GM06990 (cell line): ENCODE measurements at regions not wholly inside any gene's neighbourhood (a gene's known extent, or its start where the extent isn't known, plus 50 kb on each side); places are given as distances from the start of the nearest gene placed in this dataset.

Source experiments
- DNase-seq: peaks from one replicate; pipeline ENCODE4 v3.0.0-alpha.2; 2011; ENCODE audit not compliant: insufficient read length; ENCODE audit errors: extremely low read depth
- H3K27me3 ChIP-seq: replicated peaks from 2 replicates; pipeline ENCODE4 v1.6.0; 2011; ENCODE audit warnings: low read length; ENCODE audit not compliant: control insufficient read depth, insufficient read depth
- H3K36me3 ChIP-seq: 2 replicates; pipeline ENCODE4 v1.5.1; 2011; ENCODE audit warnings: low read length; ENCODE audit not compliant: control insufficient read depth, insufficient read depth
- H3K4me3 ChIP-seq: replicated peaks from 2 replicates; pipeline ENCODE4 v1.5.1; 2011; ENCODE audit warnings: low read depth, mild to moderate bottlenecking, control low read depth, low read length
- TF ChIP-seq, protein P1 (sequence below): IDR thresholded peaks from 2 replicates; pipeline ENCODE4 v1.5.1; 2011; ENCODE audit warnings: low read length, control low read depth, mild to moderate bottlenecking, inconsistent platforms; ENCODE audit not compliant: insufficient read depth, poor library complexity, severe bottlenecking

DNA sequence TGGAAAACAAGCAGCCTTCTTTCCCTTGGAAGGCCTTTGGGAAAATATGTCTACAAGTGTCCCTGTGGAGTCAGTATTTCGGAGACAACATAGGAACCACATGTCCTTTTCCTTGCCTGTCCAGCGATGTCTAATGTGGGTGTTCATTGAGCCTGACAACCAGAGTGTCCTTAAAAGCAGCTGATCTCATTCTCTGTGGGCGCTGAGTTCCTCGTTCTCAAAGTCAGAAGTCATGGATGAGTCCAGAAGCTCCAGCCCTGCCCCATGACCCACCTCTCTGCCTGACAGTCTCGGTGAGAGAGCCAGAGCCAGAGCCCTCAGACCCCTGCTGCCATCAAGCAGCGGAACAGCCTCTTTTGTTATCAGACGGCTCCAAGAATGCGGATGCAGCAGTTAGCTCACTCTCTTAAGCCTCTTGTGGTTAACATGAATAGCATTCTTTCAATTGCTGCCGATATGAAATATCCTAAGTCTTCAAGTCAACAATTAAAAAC, 329.2 kb downstream of the TGFB2 start:
- TF ChIP-seq, protein P1, sequence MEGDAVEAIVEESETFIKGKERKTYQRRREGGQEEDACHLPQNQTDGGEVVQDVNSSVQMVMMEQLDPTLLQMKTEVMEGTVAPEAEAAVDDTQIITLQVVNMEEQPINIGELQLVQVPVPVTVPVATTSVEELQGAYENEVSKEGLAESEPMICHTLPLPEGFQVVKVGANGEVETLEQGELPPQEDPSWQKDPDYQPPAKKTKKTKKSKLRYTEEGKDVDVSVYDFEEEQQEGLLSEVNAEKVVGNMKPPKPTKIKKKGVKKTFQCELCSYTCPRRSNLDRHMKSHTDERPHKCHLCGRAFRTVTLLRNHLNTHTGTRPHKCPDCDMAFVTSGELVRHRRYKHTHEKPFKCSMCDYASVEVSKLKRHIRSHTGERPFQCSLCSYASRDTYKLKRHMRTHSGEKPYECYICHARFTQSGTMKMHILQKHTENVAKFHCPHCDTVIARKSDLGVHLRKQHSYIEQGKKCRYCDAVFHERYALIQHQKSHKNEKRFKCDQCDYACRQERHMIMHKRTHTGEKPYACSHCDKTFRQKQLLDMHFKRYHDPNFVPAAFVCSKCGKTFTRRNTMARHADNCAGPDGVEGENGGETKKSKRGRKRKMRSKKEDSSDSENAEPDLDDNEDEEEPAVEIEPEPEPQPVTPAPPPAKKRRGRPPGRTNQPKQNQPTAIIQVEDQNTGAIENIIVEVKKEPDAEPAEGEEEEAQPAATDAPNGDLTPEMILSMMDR, result no peak
- Histone ChIP-seq H3K4me3 (no peak overlapping the region), H3K27me3 (no peaks in the 10 kb centered on the region), H3K36me3 (no peaks in the 10 kb centered on the region)
- DNase-seq, result no peak

DNA sequence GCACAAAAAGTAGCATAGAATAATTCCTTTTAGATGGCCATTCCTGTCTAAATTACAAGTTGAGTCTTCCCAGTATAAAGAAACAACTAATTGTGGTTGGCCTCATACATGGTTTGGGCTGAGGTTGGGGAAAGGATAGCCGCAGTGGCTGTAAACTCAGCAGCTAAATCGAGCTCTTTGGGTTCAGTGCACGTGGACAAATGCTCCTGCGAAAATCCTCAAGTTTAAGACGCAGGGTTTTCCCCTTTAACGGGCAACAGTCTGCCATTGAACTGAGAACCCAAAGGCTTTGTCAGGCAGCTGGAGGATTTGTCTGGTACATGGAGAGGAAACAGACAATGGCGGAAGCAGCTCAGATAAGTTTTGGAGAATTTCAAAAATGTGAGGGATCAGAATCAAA, 331.9 kb downstream of the TGFB2 start:
- DNase-seq, result no peak
- Histone ChIP-seq H3K36me3 (no peaks in the 10 kb centered on the region), H3K27me3 (no peaks in the 10 kb centered on the region), H3K4me3 (no peak overlapping the region)
- TF ChIP-seq, protein P1, result no peak

DNA sequence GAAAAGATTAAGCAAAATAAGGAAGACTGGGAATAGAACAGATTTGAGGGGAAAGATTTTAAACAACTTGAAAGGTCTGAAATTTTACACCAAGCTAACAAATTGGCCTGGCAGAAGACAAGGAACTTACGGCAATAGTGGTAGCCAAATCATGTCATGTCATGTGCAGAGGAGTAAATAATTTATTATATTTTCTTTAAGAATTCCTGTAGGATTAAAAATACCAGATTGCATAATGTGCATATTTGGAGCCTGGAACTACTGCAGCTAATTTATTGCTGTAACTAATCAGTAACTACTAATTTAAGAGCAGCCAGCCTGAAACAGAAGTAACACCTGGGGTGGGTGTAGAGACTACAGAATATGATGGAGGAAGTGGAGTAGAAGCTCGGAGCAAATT, 334.3 kb downstream of the TGFB2 start:
- no peak for DNase-seq
- Histone ChIP-seq H3K27me3 (no peaks in the 10 kb centered on the region), H3K36me3 (no peaks in the 10 kb centered on the region), H3K4me3 (no peak overlapping the region)
- TF ChIP-seq, protein P1, result no peak

- no peaks in the 10 kb centered on the region for H3K27me3 ChIP-seq
- no peaks in the 10 kb centered on the region for H3K36me3 ChIP-seq
- H3K4me3 ChIP-seq, result no peak overlapping the region
- TF ChIP-seq, protein P1, result no peak
- no peak for DNase-seq
These were observed 335.0 kb downstream of the TGFB2 start for GRCh38 chr1:218679988-218680748.

DNA sequence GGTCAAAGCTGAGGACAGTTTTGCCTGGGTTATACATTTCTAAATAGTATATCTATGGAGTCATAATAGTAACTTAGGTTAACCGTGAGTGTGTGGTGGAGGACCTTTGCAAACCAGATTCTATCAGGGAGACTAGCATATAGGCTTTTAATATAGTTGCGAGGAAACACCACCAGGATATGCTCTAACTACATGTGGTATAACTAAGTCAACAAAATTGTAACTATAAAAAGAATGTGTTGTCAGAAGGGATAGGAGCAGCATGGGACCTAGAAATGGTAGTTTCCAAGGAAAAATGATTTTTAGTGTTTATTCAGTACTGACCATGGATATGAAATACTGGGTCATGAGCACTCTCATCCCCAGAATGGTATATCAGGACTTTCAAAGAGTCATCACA, 338.1 kb downstream of the TGFB2 start:
- DNase-seq, result no peak
- Histone ChIP-seq H3K4me3 (no peak overlapping the region), H3K36me3 (no peaks in the 10 kb centered on the region), H3K27me3 (no peaks in the 10 kb centered on the region)
- TF ChIP-seq, protein P1, result no peak
